ENCODE measurements at regions not wholly inside any gene's neighbourhood (a gene's known extent, or its start where the extent isn't known, plus 50 kb on each side); places are given as distances from the start of the nearest gene placed in this dataset.

DNA sequence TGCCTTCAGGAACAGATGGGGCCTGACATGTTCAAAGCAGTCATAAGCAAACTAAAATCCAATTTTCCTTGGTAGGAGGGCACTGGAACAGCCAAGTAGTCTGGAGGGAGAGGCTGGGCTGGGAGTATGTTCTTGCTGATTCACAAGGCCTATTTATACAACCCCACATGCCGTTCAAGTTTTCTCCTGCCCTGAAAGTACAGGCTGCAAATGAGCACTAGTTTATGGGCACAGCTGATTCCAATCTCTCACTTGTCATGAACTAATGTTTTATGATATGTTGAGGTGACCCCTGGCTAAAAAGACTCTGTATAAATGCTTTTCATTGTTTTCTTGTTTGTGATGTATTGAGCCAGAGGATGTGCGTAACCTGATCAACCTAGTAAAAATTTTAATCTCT is 183.4 kb upstream of the SRD5A2 start:
- TF ChIP-seq, protein P1, sequence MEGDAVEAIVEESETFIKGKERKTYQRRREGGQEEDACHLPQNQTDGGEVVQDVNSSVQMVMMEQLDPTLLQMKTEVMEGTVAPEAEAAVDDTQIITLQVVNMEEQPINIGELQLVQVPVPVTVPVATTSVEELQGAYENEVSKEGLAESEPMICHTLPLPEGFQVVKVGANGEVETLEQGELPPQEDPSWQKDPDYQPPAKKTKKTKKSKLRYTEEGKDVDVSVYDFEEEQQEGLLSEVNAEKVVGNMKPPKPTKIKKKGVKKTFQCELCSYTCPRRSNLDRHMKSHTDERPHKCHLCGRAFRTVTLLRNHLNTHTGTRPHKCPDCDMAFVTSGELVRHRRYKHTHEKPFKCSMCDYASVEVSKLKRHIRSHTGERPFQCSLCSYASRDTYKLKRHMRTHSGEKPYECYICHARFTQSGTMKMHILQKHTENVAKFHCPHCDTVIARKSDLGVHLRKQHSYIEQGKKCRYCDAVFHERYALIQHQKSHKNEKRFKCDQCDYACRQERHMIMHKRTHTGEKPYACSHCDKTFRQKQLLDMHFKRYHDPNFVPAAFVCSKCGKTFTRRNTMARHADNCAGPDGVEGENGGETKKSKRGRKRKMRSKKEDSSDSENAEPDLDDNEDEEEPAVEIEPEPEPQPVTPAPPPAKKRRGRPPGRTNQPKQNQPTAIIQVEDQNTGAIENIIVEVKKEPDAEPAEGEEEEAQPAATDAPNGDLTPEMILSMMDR (conservative IDR thresholded peaks at IDR 0.05; ENCODE audit: low read depth in 2 of 2) = no peak
- no peak for TF ChIP-seq NANOG (IDR thresholded peaks at IDR 0.05; ENCODE audit: borderline replicate concordance)
- TF ChIP-seq, protein P2, sequence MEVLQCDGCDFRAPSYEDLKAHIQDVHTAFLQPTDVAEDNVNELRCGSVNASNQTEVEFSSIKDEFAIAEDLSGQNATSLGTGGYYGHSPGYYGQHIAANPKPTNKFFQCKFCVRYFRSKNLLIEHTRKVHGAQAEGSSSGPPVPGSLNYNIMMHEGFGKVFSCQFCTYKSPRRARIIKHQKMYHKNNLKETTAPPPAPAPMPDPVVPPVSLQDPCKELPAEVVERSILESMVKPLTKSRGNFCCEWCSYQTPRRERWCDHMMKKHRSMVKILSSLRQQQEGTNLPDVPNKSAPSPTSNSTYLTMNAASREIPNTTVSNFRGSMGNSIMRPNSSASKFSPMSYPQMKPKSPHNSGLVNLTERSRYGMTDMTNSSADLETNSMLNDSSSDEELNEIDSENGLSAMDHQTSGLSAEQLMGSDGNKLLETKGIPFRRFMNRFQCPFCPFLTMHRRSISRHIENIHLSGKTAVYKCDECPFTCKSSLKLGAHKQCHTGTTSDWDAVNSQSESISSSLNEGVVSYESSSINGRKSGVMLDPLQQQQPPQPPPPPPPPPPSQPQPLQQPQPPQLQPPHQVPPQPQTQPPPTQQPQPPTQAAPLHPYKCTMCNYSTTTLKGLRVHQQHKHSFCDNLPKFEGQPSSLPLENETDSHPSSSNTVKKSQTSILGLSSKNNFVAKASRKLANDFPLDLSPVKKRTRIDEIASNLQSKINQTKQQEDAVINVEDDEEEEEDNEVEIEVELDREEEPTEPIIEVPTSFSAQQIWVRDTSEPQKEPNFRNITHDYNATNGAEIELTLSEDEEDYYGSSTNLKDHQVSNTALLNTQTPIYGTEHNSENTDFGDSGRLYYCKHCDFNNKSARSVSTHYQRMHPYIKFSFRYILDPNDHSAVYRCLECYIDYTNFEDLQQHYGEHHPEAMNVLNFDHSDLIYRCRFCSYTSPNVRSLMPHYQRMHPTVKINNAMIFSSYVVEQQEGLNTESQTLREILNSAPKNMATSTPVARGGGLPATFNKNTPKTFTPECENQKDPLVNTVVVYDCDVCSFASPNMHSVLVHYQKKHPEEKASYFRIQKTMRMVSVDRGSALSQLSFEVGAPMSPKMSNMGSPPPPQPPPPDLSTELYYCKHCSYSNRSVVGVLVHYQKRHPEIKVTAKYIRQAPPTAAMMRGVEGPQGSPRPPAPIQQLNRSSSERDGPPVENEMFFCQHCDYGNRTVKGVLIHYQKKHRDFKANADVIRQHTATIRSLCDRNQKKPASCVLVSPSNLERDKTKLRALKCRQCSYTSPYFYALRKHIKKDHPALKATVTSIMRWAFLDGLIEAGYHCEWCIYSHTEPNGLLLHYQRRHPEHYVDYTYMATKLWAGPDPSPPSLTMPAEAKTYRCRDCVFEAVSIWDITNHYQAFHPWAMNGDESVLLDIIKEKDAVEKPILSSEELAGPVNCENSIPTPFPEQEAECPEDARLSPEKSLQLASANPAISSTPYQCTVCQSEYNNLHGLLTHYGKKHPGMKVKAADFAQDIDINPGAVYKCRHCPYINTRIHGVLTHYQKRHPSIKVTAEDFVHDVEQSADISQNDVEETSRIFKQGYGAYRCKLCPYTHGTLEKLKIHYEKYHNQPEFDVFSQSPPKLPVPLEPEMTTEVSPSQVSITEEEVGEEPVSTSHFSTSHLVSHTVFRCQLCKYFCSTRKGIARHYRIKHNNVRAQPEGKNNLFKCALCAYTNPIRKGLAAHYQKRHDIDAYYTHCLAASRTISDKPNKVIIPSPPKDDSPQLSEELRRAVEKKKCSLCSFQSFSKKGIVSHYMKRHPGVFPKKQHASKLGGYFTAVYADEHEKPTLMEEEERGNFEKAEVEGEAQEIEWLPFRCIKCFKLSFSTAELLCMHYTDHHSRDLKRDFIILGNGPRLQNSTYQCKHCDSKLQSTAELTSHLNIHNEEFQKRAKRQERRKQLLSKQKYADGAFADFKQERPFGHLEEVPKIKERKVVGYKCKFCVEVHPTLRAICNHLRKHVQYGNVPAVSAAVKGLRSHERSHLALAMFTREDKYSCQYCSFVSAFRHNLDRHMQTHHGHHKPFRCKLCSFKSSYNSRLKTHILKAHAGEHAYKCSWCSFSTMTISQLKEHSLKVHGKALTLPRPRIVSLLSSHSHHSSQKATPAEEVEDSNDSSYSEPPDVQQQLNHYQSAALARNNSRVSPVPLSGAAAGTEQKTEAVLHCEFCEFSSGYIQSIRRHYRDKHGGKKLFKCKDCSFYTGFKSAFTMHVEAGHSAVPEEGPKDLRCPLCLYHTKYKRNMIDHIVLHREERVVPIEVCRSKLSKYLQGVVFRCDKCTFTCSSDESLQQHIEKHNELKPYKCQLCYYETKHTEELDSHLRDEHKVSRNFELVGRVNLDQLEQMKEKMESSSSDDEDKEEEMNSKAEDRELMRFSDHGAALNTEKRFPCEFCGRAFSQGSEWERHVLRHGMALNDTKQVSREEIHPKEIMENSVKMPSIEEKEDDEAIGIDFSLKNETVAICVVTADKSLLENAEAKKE (CRISPR knock-in tag; IDR thresholded peaks at IDR 0.05) = no peak
- TF ChIP-seq POLR2AphosphoS5 (IDR thresholded peaks at IDR 0.05; ENCODE audit: low read depth) = no peak
- no peak for TF ChIP-seq EZH2 (IDR thresholded peaks at IDR 0.05; ENCODE audit: low read depth, unreplicated experiment)
- TF ChIP-seq JUNB (IDR thresholded peaks at IDR 0.05; ENCODE audit: unreplicated experiment) = no peak
- TF ChIP-seq, protein P3, sequence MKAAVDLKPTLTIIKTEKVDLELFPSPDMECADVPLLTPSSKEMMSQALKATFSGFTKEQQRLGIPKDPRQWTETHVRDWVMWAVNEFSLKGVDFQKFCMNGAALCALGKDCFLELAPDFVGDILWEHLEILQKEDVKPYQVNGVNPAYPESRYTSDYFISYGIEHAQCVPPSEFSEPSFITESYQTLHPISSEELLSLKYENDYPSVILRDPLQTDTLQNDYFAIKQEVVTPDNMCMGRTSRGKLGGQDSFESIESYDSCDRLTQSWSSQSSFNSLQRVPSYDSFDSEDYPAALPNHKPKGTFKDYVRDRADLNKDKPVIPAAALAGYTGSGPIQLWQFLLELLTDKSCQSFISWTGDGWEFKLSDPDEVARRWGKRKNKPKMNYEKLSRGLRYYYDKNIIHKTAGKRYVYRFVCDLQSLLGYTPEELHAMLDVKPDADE (IDR thresholded peaks at IDR 0.05) = no peak
- TF ChIP-seq CREB1 (CRISPR knock-in tag; IDR thresholded peaks at IDR 0.05; ENCODE audit: low read depth) = no peak
- TF ChIP-seq EZH2phosphoT487 (IDR thresholded peaks at IDR 0.05; ENCODE audit: unreplicated experiment) = no peak
